Ovary (tissue), 7 donors: ENCODE measurements at regions not wholly inside any gene's neighbourhood (a gene's known extent, or its start where the extent isn't known, plus 50 kb on each side); places are given as distances from the start of the nearest gene placed in this dataset.
"Not testable (repeated sequence)": the region's sequence is repeated elsewhere in the genome, so short reads cannot be mapped to it uniquely, and the experiment has no call there.

Experiments used
- DNase-seq, 5 donors: peaks; one replicate each; pipeline ENCODE4 v3.0.0-alpha.2; 2019 to 2020
- H3K27ac ChIP-seq, 2 donors: fragments of 200-600 bp; one replicate each; pipeline versions ENCODE4 v1.5.1 to v1.8.0; 2019 to 2022
- H3K27me3 ChIP-seq: fragments of 200-600 bp; one replicate; pipeline ENCODE4 v1.8.0; 2022
- H3K36me3 ChIP-seq: fragments of 200-600 bp; sonication (generic); one replicate; pipeline ENCODE4 v1.5.1; 2019
- H3K4me1 ChIP-seq: one replicate; pipeline ENCODE4 v1.8.1; 2013; ENCODE audit warnings: mild to moderate bottlenecking, moderate library complexity; ENCODE audit not compliant: insufficient read depth
- H3K4me3 ChIP-seq: fragments of 200-600 bp; sonication (generic); one replicate; pipeline ENCODE4 v1.5.1; 2017
- H3K9me3 ChIP-seq, 2 donors: fragments of 200-600 bp in 1 of 2; sonication (generic) in 1 of 2; one replicate each; pipeline versions ENCODE4 v1.5.1 to v1.8.1; 2013 to 2019; ENCODE audit warnings: mild to moderate bottlenecking in 1 of 2, moderate library complexity in 1 of 2
- CTCF ChIP-seq, 3 donors: fragments of 450-650 bp in 2 of 3; fragments of 200-600 bp in 1 of 3; IDR thresholded peaks; one replicate each; pipeline versions ENCODE4 v1.5.1 to v1.8.0; 2016 to 2022; ENCODE audit warnings: antibody characterized with exemption in 3 of 3, mild to moderate bottlenecking in 1 of 3
- EP300 ChIP-seq: sonication (generic); formaldehyde crosslinking; IDR thresholded peaks from one replicate; pipeline ENCODE4 v1.6.1; 2017; ENCODE audit warnings: antibody characterized with exemption
- POLR2A ChIP-seq: fragments of 450-650 bp; IDR thresholded peaks from one replicate; pipeline ENCODE4 v1.6.1; 2017; ENCODE audit warnings: antibody characterized with exemption, mild to moderate bottlenecking, moderate library complexity
- WGBS, 3 donors: extraction: QIAGEN DNeasy Blood & Tissue Kit in 1 of 3; methylation state at CpG; one replicate each; pipeline versions ENCODE4 v1.1.5 to v1.1.7; 2013 to 2017; 5-methylcytosine and 5-hydroxymethylcytosine counted together
- intact Hi-C, 4 donors: fragments of 100-400 bp; cut with DNase I; formaldehyde crosslinking; loops; one replicate each; pipeline versions ENCODE4 v1.11.0 to v1.15.1; 2022 to 2023
- donor health status: DM: no; HTN: no; CAD: no; lungs with moderate emphysema.
- donor health status: DM: no; HTN: no; CAD: no.
- donor health status: Bipolar disorder and iron deficiency.
- donor health status: DM: no; HTN: no; CAD: no.
- donor health status: DM: yes; HTN: yes; CAD: no.

GRCh38 chr12:90677055-90677454 is 277.9 kb downstream of the CCER1 start:
- Histone ChIP-seq H3K4me3 (no peak overlapping the region), H3K27me3 (no peaks in the 10 kb centered on the region), H3K36me3 (no peaks in the 10 kb centered on the region), H3K4me1 (no peaks in the 10 kb centered on the region), H3K9me3 (no peaks in the 10 kb centered on the region), H3K27ac (no peak overlapping the region)
- WGBS, 3 donors, result 91 to 98% (median 97%) methylated on average over 1 of the region's 1 CpG
- intact Hi-C loops, result no loop called here
- DNase-seq, result no peak
- TF ChIP-seq EP300 (no peak), POLR2A (no peak), CTCF (IDR thresholded peaks at IDR 0.05) (no peak)

- Histone ChIP-seq H3K4me3 (no peak overlapping the region), H3K27ac (no peak overlapping the region), H3K36me3 (no peaks in the 10 kb centered on the region), H3K4me1 (no peaks in the 10 kb centered on the region), H3K9me3 (no peaks in the 10 kb centered on the region), H3K27me3 (no peaks in the 10 kb centered on the region)
- no peak for DNase-seq
- intact Hi-C loops, result no loop called here
- 86 to 95% (median 90%) methylated on average over 1 of the region's 1 CpG for WGBS, 3 donors
- no peak for TF ChIP-seq POLR2A
- no peak for TF ChIP-seq EP300
- no peak for TF ChIP-seq CTCF (IDR thresholded peaks at IDR 0.05)
Observed at GRCh38 chr12:90675106-90675505, 279.9 kb downstream of the CCER1 start.

- no peak for DNase-seq
- no peak for TF ChIP-seq CTCF (IDR thresholded peaks at IDR 0.05)
- intact Hi-C loops, result no loop called here
- no peaks in the 10 kb centered on the region for H3K36me3 ChIP-seq
- no peak overlapping the region for H3K27ac ChIP-seq
- H3K4me3 ChIP-seq, result no peak overlapping the region
- H3K9me3 ChIP-seq, result no peaks in the 10 kb centered on the region
- no peaks in the 10 kb centered on the region for H3K27me3 ChIP-seq
- no peaks in the 10 kb centered on the region for H3K4me1 ChIP-seq
- WGBS, 3 donors, result 85 to 96% (median 93%) methylated on average over 1 of the region's 1 CpG
Observed at GRCh38 chr12:90672081-90672480, 282.9 kb downstream of the CCER1 start.

GRCh38 chr12:90663949-90664348 is 291.0 kb downstream of the CCER1 start:
- 93 to 95% (median 95%) methylated on average over 7 of the region's 7 CpGs for WGBS, 3 donors
- H3K36me3 ChIP-seq, H3K27me3 ChIP-seq, H3K4me1 ChIP-seq, DNase-seq, intact Hi-C loops, H3K27ac ChIP-seq, H3K4me3 ChIP-seq, H3K9me3 ChIP-seq: not testable (repeated sequence)

GRCh38 chr12:90659060-90659459 is 295.9 kb downstream of the CCER1 start:
- Histone ChIP-seq H3K4me3 (no peak overlapping the region), H3K27ac (no peak overlapping the region), H3K27me3 (no peaks in the 10 kb centered on the region), H3K4me1 (no peaks in the 10 kb centered on the region), H3K9me3 (no peaks in the 10 kb centered on the region), H3K36me3 (no peaks in the 10 kb centered on the region)
- 97% methylated on average over 2 of the region's 2 CpGs for WGBS, 3 donors
- DNase-seq, result no peak
- TF ChIP-seq CTCF (IDR thresholded peaks at IDR 0.05) (no peak), EP300 (no peak), POLR2A (no peak)
- intact Hi-C loops, result no loop called here
